Fibroblast of lung (primary cell): ENCODE measurements at regions not wholly inside any gene's neighbourhood (a gene's known extent, or its start where the extent isn't known, plus 50 kb on each side); places are given as distances from the start of the nearest gene placed in this dataset.

Experiments used
- EZH2 ChIP-seq: IDR thresholded peaks from 2 replicates; pipeline ENCODE4 v1.5.1; 2012; ENCODE audit warnings: low read length, control low read depth, mild to moderate bottlenecking; ENCODE audit errors: missing control alignments
- TF ChIP-seq, protein P1 (sequence below), 2 donors: IDR thresholded peaks in 1 of 2; conservative IDR thresholded peaks in 1 of 2; 1 replicate in 1 of 2; 2 replicates in 1 of 2; pipeline ENCODE4 v1.5.1; 2011 to 2012; ENCODE audit warnings: low read length in 2 of 2, control low read depth in 1 of 2, inconsistent platforms in 1 of 2, low read depth in 1 of 2, mild to moderate bottlenecking in 1 of 2

- TF ChIP-seq, protein P1, sequence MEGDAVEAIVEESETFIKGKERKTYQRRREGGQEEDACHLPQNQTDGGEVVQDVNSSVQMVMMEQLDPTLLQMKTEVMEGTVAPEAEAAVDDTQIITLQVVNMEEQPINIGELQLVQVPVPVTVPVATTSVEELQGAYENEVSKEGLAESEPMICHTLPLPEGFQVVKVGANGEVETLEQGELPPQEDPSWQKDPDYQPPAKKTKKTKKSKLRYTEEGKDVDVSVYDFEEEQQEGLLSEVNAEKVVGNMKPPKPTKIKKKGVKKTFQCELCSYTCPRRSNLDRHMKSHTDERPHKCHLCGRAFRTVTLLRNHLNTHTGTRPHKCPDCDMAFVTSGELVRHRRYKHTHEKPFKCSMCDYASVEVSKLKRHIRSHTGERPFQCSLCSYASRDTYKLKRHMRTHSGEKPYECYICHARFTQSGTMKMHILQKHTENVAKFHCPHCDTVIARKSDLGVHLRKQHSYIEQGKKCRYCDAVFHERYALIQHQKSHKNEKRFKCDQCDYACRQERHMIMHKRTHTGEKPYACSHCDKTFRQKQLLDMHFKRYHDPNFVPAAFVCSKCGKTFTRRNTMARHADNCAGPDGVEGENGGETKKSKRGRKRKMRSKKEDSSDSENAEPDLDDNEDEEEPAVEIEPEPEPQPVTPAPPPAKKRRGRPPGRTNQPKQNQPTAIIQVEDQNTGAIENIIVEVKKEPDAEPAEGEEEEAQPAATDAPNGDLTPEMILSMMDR (conservative IDR thresholded peaks at IDR 0.05 in 1 of 2, IDR thresholded peaks at IDR 0.05 in 1 of 2; ENCODE audit: low read depth in 1 of 2, low read length in 2 of 2) = no peak
- TF ChIP-seq EZH2 = no peak
These were observed 971.0 kb downstream of the AMY1C start for GRCh38 chr1:104720741-104721140.
